ENCODE measurements at regions not wholly inside any gene's neighbourhood (a gene's known extent, or its start where the extent isn't known, plus 50 kb on each side); places are given as distances from the start of the nearest gene placed in this dataset.

DNA sequence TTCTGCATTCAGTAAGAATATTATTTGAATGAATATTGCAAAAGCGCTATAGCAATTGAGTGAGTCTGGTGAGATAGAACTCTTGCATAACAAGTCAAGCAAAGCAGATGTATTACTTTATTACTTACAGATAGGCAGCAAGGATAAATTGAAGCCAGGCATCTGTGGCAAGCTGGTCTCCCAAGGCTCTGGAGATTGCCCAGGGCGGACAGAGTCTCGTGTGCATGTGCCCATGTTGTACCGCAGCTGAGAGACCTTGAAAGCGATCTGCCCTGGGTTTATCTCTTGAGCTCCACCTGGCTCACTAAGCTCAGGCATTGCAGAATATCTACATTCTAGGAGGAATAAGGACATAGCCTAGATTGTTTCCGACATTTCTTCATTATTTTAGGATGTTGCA, 591.6 kb downstream of the ISL1 start:
- TF ChIP-seq, protein P1, sequence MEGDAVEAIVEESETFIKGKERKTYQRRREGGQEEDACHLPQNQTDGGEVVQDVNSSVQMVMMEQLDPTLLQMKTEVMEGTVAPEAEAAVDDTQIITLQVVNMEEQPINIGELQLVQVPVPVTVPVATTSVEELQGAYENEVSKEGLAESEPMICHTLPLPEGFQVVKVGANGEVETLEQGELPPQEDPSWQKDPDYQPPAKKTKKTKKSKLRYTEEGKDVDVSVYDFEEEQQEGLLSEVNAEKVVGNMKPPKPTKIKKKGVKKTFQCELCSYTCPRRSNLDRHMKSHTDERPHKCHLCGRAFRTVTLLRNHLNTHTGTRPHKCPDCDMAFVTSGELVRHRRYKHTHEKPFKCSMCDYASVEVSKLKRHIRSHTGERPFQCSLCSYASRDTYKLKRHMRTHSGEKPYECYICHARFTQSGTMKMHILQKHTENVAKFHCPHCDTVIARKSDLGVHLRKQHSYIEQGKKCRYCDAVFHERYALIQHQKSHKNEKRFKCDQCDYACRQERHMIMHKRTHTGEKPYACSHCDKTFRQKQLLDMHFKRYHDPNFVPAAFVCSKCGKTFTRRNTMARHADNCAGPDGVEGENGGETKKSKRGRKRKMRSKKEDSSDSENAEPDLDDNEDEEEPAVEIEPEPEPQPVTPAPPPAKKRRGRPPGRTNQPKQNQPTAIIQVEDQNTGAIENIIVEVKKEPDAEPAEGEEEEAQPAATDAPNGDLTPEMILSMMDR (conservative IDR thresholded peaks at IDR 0.05; ENCODE audit: low read depth, low read length) = no peak
- TF ChIP-seq RFX5 (IDR thresholded peaks at IDR 0.05; ENCODE audit: low read depth, low read length) (no peak), RAD21 (IDR thresholded peaks at IDR 0.05; ENCODE audit: low read length) (no peak), POLR2A (IDR thresholded peaks at IDR 0.05; ENCODE audit: low read depth, low read length) (no peak), CHD1 (IDR thresholded peaks at IDR 0.05; ENCODE audit: low read depth, low read length) (no peak)

All from IMR-90 (cell line).